ENCODE measurements at regions not wholly inside any gene's neighbourhood (a gene's known extent, or its start where the extent isn't known, plus 50 kb on each side); places are given as distances from the start of the nearest gene placed in this dataset.
"Not testable (repeated sequence)": the region's sequence is repeated elsewhere in the genome, so short reads cannot be mapped to it uniquely, and the experiment has no call there.

DNA sequence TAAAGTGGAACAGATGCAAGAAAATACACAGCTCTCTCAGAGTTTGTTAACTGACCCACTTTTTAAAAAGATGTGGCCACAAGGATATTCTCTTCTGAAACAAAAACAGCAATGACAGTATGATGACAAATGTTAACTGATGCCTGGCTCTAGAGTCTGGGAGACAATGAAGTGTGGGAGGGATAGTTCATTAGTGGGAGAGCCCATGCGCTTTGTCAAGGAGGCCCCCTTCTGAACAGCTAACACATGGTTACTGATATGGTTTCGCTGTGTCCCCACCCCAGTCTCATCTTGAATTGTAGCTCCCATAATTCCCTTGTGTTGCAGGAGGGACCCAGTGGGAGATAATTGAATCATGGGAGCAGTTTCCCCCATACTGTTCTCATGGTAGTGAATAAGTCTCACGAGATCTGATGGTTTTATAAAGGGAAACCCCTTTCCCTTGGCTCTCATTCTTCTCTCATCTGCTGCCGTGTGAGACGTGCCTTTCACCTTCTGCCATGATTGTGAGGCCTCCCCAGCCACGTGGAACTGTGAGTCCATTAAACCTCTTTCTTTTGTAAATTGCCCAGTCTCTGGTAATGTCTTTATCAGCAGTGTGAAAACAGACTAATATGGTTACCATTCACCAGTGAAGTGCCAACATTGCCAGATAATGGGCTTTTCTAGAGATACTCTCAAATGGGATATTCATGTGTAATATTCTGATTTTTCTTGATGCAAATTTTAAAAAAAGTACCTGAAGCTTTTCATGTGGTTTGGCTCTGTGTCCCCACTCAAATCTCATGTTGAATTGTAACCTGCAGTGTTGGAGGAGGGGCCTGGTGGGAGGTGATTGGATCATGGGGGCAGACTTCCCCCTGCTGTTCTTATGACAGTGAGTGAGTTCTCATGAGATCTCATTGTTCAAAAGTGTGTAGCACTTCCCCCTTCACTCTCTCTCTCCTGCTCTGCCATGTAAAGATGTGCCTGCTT, 435.8 kb downstream of the SHISA9 start:
- FAIRE-seq = not testable (repeated sequence)

DNA sequence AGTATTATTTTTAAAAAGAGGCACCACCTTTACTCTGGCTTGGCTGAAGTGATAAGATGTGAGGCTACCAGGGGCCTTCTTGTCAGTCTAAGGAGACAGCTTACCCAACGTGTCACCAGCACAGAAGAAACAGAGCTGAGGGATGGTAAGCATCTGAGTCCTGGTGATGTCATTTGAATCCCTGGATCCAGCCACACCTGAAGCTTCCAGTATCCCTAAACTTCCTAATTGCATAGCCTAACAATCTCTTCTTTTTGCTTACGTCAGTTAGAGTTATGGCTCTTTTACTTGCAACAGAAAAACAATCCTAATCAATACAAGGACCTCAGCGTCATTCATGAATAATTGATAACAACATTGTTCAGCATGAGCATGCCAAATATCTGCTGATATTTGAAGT, 436.6 kb downstream of the SHISA9 start:
- FAIRE-seq = no peak

DNA sequence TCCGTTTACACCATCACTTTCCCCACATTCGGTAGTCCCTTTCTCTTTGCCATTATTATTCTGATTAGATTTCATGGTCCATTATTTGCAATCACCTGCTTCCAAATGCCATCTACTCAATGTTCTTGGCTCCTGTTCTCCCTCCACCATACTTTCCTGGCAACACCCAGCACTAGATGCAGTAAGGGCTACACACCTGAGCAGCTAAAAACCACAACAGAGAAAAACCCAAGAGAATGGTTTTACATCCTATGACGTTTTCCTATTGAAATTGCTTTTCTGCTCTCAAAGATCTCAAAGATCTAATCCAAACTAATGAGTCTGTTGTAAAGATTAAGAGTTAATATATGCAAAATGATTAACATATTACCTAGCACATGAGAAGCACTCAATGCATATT, 441.3 kb downstream of the SHISA9 start:
- no peak for FAIRE-seq

DNA sequence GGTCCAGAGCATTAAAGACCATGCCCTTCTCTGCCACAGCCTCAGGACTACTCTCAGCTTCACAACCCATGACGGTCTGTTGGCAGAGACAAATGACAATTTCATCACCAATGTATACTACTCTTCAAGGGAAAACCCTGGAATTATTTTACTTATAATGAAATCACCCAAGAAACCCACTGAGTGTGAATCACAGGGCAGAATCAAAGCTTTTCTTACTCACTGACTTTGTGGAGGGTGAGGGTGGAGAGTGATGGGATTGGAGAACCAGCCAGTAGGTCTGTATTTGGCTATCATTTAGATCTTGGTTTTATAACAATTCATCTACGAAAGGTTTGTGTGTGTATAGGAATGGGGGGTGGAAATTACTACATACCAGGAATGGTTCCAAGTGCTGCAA, 442.6 kb downstream of the SHISA9 start:
- no peak for FAIRE-seq

DNA sequence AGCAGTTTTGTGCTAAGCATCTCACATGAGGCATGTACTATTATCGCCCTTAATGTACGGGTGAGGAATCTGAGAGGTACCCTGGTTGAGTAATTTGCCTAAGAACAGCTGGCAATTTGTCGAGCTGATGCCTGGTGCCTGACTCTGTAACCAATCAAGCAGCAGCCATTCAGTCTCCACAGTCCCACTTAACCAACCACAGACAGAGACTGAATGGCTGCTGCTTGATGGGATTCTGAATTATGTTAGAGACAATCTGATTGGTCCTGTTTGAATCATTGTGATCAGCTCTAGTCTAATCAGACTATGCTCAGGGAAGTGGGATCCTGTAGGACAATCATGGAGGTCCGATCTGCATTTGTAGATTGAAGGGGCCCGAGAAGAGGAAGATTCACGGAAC, 447.0 kb downstream of the SHISA9 start:
- no peak for FAIRE-seq

DNA sequence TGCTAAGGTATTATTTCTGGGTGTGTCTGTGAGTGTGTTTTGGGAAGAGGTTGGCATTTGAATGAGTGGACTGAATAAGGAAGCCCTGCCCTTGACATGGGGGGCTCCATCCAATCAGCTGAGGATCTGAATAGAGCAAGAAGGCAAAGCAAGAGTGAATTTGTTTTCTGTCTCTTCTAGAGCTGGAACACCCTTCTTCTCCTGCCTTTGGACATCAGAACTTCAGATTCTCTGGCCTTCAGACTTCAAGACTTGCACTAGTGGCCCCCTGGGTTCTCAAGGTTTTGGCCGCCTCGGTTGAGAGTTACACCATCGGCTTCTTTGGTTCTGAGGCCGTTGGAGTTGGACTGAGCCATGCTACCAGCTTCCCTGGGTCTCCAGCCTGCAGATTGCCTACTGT, 448.6 kb downstream of the SHISA9 start:
- no peak for FAIRE-seq

DNA sequence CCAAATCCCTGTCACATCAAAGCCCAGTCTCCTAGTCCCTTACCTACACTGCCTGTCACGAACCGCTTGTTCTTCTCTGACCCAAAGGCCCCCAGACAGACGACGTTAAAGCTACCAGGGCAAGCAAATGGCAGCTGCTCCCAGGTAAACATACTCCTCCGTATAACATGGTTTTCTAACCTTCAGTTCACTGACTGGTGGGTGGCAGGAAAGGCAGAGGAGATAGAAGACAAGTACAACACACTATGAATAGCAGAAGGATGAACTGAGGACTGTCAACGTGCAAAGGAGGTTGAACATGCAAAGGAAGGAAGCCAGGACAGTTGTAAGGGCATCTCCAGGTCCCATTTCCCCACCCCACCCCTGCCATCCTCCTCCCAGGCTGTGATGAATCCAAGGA, 449.8 kb downstream of the SHISA9 start:
- FAIRE-seq = no peak

DNA sequence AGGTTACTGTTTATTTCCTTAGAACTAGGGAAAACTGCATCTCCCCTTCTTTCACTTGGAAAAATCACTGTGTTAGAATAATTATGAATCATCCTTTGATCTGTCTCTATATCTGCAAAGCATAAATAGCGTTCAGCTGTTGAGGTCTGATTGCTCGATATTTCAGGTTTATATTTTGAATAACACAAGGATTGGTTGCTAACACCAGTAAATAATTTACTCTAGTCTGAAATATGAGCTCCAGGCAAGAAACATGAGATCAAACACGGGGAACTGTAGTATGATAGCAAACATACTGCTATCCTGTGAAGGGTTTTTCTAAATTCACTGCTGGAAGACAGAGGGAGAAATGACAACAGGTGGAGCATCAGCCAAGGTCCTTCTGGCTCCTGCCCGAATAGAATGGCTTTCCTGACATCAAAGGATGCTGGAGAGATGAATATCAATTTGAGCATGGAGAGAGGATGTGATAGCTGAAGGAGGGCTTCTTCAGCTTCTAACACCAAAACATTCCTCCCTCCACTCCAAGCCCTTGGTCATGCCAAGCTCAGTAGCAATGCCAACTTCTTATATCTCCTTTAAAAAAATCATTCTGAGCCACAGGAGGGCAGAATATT, 450.3 kb downstream of the SHISA9 start:
- no peak for FAIRE-seq

DNA sequence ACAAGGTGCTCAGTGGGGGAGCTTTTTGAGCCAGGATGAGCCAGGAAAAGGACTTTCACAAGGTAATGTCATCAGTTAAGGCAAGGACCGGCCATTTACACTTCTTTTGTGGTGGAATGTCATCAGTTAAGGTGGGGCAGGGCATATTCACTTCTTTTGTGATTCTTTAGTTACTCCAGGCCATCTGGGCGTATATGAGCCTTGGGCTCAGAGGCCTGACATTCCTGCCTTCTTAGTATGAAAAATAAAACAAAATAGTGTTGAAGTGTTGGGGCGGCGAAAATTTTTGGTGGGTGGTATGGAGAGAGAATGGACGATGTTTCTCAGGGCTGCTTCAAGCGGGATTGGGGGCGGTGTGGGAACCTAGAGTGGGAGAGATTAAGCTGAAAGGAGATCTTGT, 451.4 kb downstream of the SHISA9 start:
- FAIRE-seq = not testable (repeated sequence)

DNA sequence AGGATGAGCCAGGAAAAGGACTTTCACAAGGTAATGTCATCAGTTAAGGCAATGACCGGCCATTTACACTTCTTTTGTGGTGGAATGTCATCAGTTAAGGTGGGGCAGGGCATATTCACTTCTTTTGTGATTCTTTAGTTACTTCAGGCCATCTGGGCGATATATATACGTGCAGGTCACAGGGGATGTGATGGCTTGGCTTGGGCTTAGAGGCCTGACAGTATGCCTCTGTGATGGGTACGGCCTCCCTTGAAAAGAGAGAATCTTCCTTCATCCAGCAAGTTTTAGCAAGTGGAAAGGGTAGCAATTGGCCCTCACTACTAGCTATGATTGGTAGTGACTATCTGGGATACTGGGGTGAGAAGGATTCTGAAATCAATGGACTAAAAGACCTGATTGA, 456.4 kb downstream of the SHISA9 start:
- FAIRE-seq = not testable (repeated sequence)

DNA sequence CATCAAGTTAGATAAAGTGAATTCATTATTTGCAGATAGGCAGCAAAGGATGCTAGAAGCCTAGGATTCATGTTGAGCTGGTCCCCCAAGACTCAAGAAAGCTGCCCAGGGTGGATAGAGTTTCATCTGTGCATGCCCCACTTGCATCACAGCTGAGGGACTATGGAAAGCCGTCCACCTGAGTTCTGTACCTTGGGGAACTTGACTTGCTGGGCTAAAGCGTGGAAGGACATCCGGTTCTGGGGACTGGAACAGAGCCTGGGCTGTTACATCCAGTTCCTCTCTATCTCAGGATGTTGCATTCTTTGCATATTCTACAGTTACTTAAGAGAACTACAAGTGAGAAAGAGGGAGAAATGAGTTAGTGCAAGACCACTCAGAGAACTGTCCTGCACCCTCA, 458.4 kb downstream of the SHISA9 start:
- no peak for FAIRE-seq

DNA sequence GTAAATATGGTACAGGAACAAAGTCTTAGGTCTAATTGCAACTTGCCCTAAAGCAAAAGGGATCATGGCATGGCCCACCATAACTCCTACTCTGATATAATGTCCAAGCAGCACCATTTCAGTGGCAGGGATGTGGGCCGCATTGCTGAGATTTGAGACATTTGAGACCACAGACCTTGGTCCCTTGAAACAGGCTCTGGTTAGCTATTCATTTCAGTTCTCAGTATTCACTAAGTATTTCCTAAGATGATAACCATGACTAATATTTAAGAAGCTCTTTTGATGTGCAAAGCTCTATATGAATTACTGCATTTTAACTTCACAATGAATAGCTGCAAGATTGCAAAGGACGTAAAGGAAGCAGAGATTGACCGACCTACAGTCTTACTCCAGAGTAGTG, 471.0 kb downstream of the SHISA9 start:
- no peak for FAIRE-seq

DNA sequence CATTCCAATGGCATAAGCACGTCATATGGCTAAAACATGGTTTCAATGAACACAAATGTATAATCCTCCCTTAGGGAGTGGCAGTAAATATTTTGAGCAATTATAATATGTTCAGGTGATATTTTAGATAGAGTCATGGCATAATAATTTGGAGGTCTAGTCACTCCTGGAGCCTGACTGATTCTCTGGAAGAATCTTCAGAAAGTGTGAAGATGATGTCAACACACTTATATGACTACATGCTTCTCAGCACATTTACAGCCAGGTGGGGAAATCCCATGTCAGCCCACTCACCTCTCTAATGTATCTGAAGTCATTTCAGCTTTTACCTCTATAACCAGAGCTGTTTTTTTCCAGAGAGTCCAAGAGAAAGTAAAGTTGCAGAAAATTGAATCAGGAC, 474.8 kb downstream of the SHISA9 start:
- no peak for FAIRE-seq

DNA sequence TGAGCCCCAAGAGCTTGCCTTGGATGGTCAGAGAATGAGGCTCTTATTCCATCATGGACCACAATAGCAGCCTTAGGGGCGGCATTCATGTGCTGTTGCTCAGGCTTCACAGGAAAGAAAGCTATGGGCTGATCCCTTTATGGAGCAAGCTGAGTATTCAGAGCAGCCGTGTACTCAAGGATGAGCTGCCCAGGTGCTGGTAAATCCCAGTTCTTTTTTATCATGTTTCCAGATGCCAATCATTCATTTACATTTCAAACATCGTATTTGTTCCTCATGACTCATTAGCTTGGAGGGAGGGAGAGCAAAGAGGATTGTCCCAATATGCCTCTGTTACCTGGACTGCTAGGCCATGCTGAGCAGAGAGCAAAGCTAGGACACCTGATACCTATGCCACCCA, 475.7 kb downstream of the SHISA9 start:
- FAIRE-seq = no peak

DNA sequence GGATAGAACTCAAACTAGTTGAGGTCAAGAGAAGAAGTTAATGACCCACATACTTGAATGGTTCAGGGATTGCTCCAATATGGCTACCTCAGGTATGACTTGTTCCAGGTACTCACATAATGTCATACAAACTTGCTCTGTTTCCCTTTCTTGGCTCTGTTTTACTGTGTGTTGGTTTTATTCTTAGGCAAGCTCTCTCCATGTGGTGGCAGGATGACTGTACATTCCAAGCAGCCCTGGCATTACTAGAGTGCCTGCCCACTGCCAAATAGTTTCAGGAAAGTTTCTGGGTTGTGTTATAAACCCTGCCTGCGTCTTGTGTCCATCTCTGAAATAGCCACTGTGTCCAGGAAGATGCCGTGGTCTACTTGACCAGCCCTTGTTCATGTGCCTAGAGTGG, 476.8 kb downstream of the SHISA9 start:
- FAIRE-seq = no peak

DNA sequence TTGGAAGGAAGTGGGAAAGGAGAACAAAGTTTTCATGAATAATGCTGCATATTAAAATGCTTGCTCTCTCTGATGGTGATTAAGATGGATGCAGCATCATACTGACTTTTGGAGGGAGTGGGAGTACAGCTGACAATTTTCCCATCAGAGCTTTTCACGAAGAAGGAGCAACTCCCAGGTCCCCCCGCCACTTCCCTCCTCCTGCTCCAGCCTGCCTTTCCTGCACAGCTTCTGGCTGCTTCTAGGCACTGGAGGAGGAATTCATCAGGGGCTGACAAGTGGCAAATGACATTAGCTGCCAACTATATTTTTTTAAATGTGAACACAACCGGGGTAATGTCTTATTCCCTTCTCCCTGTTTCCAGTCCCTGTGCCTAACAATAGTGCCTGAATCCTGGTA, 477.9 kb downstream of the SHISA9 start:
- FAIRE-seq = no peak

DNA sequence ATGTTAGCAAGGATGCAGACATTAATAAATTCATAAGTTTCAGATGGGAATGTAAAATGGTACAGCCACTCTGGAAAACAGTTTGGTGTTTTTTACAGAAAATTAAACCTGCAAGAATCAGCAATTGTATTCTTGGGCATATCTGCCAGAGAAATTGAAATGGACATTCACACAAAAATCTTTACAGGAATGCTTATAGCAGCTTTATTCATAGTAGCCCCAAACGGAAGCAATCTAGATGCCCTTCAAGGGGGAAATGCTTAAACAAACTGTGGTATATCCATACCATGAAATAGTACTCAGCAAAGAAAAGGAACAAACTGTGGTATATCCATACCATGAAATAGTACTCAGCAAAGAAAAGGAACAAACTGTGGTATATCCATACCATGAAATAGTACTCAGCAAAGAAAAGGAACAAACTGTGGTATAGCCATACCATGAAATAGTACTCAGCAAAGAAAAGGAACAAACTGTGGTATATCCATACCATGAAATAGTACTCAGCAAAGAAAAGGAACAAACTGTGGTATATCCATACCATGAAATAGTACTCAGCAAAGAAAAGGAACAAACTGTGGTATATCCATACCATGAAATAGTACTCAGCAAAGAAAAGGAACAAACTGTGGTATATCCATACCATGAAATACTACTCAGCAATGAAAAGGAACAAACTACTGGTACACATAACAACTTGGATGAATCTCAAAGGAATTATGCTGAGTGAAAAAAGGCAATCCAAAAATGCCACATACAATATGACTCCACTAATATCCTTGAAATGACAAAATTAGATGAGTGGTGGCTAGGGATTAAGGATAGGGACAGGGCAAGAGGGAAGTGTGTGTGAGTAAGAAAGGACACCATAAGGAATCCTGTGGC, 484.0 kb downstream of the SHISA9 start:
- not testable (repeated sequence) for FAIRE-seq

DNA sequence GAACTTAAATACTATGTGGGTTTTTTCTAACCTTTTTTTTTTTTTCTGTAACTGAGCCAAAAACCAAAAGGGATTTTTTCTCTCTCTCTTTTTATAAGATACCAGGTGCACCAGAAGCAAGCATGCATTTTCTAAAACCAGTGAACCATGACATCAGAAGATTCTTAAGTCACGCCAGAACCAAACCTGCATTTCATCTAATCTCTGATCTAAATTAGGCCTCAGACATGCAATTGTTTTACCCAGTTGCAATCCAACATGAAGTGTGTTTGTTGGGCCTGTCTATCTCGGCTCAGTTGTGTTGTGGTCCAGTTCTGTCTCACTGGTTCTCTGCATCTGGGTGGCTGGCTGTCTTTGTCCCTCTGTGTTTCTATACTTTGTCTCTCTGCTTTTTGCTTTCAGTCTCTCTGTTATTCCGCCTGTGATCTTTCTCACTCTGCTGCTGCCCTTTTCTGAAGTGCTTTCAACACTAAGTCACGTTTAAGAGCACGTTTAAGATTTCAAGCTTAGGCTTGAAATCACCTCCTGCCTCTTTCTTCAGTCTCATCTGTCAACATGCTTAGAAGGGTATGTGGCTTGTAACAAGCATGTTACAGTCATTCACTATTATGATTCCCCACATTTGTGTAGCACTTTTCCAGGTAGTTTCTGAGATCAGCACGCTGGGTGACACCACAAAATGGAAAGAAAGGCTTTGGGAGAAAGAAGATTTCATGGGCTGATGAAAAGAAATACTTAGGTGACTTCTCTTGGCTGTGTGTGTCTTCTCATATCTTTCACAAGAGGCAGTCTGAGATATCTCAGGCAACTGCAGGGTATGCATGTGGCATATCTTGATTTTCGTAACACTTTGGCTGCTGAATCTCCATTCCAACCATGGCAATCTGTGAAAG, 488.9 kb downstream of the SHISA9 start:
- FAIRE-seq = no peak

DNA sequence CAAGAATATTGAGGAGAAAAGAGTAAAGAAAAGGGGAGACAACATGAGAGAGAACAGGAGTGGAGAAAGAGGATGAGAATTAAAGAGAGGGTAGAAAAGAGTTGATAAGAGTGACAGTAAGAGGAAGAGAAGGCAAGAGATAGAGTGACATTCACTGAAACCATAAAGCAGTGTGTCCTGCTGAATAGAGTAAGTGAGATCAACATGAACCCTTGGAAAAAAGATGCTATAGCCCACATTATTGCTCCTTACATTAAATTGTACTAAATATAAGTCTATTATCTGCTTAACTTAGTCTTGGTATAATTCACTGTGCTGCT, 489.5 kb downstream of the SHISA9 start:
- FAIRE-seq = no peak

DNA sequence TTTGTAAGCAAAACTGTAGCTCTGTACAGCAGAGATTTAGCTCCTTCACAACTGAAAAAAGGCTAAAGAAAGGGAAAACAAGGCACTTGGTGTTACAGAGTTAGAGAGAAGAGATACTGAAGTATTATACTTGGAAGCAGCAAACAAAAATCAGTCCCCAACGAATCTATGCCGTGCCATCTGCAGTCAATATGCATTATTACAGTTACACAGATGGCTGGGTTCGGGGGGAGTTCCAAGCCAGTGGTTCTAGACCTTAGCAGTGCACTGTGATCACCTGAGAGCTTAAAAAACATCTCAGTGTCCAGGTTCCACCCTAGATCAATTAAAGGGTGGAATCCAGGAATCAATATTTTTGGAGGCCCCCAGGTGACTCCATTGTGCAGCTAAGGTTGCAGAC, 489.9 kb downstream of the SHISA9 start:
- FAIRE-seq = no peak

DNA sequence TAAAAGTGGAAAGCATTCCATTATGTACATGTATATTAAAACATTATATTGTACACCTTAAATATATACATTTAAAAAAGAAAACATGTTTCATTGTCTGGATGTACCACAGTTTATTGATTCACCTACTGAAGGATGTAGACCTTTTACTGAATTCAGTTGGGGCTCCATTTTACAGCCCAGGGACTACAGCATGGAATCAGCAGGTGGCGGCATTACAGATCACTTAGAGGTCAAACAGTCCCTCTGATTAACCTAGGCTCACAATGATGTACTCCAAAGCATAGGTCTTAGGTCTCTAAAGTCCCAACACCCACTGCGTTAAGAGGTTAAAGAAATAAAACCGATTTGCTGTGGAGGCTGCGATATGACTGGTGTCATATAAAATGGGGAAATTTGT, 490.9 kb downstream of the SHISA9 start:
- no peak for FAIRE-seq

DNA sequence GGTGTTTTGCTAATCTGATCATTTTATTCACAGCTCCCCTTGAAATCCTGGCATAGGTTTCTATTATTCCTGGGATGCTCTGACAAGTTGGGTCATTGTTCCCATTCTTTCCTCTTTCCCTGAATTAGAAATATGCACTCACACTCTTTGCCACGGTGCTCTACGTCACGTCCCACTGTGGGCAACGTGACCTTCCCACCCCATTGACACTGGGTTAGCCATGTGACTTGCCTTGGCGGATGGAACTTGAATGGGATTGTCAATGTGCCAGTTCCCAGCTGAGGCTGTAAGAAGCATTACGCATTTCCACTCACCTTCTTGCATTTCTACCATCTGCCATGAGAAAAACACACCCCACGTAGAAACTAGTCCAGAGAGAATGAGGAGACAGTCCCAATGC, 492.4 kb downstream of the SHISA9 start:
- no peak for FAIRE-seq

DNA sequence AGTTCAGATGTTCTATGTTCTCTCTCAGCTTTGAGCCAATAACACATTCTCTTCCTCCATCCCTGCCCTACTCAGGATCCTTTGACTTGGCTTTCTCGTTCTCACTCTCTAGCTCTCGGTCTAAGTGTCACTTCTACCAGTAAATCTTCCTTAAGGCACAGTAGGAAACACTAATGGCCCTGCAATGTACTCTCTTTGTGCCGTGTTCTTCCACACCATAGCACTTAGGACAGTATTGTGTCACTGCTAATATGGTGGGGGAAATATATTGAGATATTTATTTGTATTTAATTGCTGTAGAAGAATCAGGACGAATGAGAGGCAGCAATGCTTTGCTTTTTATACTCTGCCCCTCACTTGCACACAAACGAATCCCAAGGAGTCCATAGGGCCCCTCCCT, 493.1 kb downstream of the SHISA9 start:
- FAIRE-seq = no peak
